GM21717 (cell line): ENCODE measurements at regions not wholly inside any gene's neighbourhood (a gene's known extent, or its start where the extent isn't known, plus 50 kb on each side); places are given as distances from the start of the nearest gene placed in this dataset.
"Not testable (repeated sequence)": the region's sequence is repeated elsewhere in the genome, so short reads cannot be mapped to it uniquely, and the experiment has no call there.

Source experiments
- ATAC-seq: cut with Tn5 transposase; IDR thresholded peaks from one replicate; pipeline ENCODE4 v1.9.1; 2021; ENCODE audit warnings: mild to moderate bottlenecking, moderate library complexity; ENCODE audit not compliant: unreplicated experiment

- no peak for ATAC-seq
Observed at GRCh38 chr13:99074693-99075092, 96.8 kb upstream of the DOCK9 start.

GRCh38 chr13:99075268-99076191 lies 97.7 kb upstream of the DOCK9 start:
- ATAC-seq, result peak; percentile 93

GRCh38 chr13:99078017-99078771 lies 100.3 kb upstream of the DOCK9 start:
- no peak for ATAC-seq

GRCh38 chr13:99080131-99080530 lies 102.3 kb upstream of the DOCK9 start:
- ATAC-seq, result no peak

- ATAC-seq, result no peak
Observed at GRCh38 chr13:99083981-99084380, 106.1 kb upstream of the DOCK9 start.

- ATAC-seq, result no peak
Observed at GRCh38 chr13:99085139-99085807, 107.4 kb upstream of the DOCK9 start.

- ATAC-seq, result no peak
Observed at GRCh38 chr13:99085808-99086266, 108.0 kb upstream of the DOCK9 start.

- ATAC-seq, result peak; percentile 38
Observed at GRCh38 chr13:99086267-99087097, 108.6 kb upstream of the DOCK9 start.

GRCh38 chr13:99087098-99087953 lies 109.5 kb upstream of the DOCK9 start:
- peak; percentile 89 for ATAC-seq

GRCh38 chr13:99087954-99088491 lies 110.2 kb upstream of the DOCK9 start:
- peak; percentile 27 for ATAC-seq

GRCh38 chr13:99093997-99094396 lies 106.7 kb upstream of the UBAC2 start:
- ATAC-seq, result no peak

GRCh38 chr13:99101831-99102230 lies 98.8 kb upstream of the UBAC2 start:
- ATAC-seq, result not testable (repeated sequence)

GRCh38 chr13:99103536-99103935 lies 97.1 kb upstream of the UBAC2 start:
- no peak for ATAC-seq

GRCh38 chr13:99104396-99104795 lies 96.3 kb upstream of the UBAC2 start:
- ATAC-seq, result no peak

GRCh38 chr13:99105160-99105559 lies 95.5 kb upstream of the UBAC2 start:
- no peak for ATAC-seq

- no peak for ATAC-seq
Observed at GRCh38 chr13:99113351-99113750, 87.3 kb upstream of the UBAC2 start.

- no peak for ATAC-seq
Observed at GRCh38 chr13:99118179-99118578, 82.5 kb upstream of the UBAC2 start.

- ATAC-seq, result no peak
Observed at GRCh38 chr13:99119656-99120055, 81.0 kb upstream of the UBAC2 start.

- no peak for ATAC-seq
Observed at GRCh38 chr13:99120751-99121150, 79.9 kb upstream of the UBAC2 start.
